ENCODE measurements at regions not wholly inside any gene's neighbourhood (a gene's known extent, or its start where the extent isn't known, plus 50 kb on each side); places are given as distances from the start of the nearest gene placed in this dataset.

GRCh38 chr1:14309984-14310383, 288.5 kb upstream of the KAZN start:
- ATAC-seq (ENCODE audit: insufficient read depth, low FRiP score) (no peak), DNase-seq (peak; percentile 30 to 81 (median 58))
- no peak for TF ChIP-seq CTCF (IDR thresholded peaks at IDR 0.05; ENCODE audit: control extremely low read depth, extremely low read depth)
- Histone ChIP-seq H3K4me3 (no peak overlapping the region), H3K27ac (ENCODE audit: low read depth in 1 of 2, low read length in 1 of 2) (no peak overlapping the region), H3K4me1 (ENCODE audit: control insufficient read depth in 5 of 5, insufficient read depth in 5 of 5, low read length in 5 of 5) (peaks cover 0 to 12% (median 0%) of the 10 kb centered on the region in 5 donors), H3K36me3 (ENCODE audit: control insufficient read depth in 4 of 4, insufficient read depth in 4 of 4, low read length in 4 of 4) (no peaks in the 10 kb centered on the region), H3K27me3 (ENCODE audit: control insufficient read depth in 3 of 3, insufficient read depth in 3 of 3, low read length in 2 of 3) (no peaks in the 10 kb centered on the region), H3K9me3 (ENCODE audit: control insufficient read depth in 4 of 4, insufficient read depth in 3 of 4, low read length in 3 of 4) (peaks cover 0 to 2% (median 1%) of the 10 kb centered on the region in 4 donors), H3K9ac (ENCODE audit: insufficient read depth in 1 of 2, low read length in 2 of 2) (no peak overlapping the region)
- WGBS, 2 donors = 72 to 88% methylated on average over 3 of the region's 3 CpGs

- no peak for ATAC-seq (ENCODE audit: insufficient read depth, low FRiP score)
- no peak for TF ChIP-seq CTCF (IDR thresholded peaks at IDR 0.05; ENCODE audit: control extremely low read depth, extremely low read depth)
- 89 to 91% methylated on average over 9 of the region's 9 CpGs for WGBS, 2 donors
- peaks cover 0 to 2% (median 1%) of the 10 kb centered on the region in 4 donors for H3K9me3 ChIP-seq (ENCODE audit: control insufficient read depth in 4 of 4, insufficient read depth in 3 of 4, low read length in 3 of 4)
- H3K4me3 ChIP-seq = no peak overlapping the region
- H3K27me3 ChIP-seq (ENCODE audit: control insufficient read depth in 3 of 3, insufficient read depth in 3 of 3, low read length in 2 of 3) = no peaks in the 10 kb centered on the region
- H3K4me1 ChIP-seq (ENCODE audit: control insufficient read depth in 5 of 5, insufficient read depth in 5 of 5, low read length in 5 of 5) = peaks cover 0 to 10% (median 0%) of the 10 kb centered on the region in 5 donors
- H3K36me3 ChIP-seq (ENCODE audit: control insufficient read depth in 4 of 4, insufficient read depth in 4 of 4, low read length in 4 of 4) = no peaks in the 10 kb centered on the region
- H3K27ac ChIP-seq (ENCODE audit: low read depth in 1 of 2, low read length in 1 of 2) = no peak overlapping the region
- H3K9ac ChIP-seq (ENCODE audit: insufficient read depth in 1 of 2, low read length in 2 of 2) = no peak overlapping the region
- DNase-seq = no peak
Observed at GRCh38 chr1:14310476-14310875, 288.0 kb upstream of the KAZN start.

- WGBS, 2 donors = 76 to 87% methylated on average over 1 of the region's 1 CpG
- no peak for TF ChIP-seq CTCF (IDR thresholded peaks at IDR 0.05; ENCODE audit: control extremely low read depth, extremely low read depth)
- Histone ChIP-seq H3K27ac (ENCODE audit: low read depth in 1 of 2, low read length in 1 of 2) (no peak overlapping the region), H3K4me3 (no peak overlapping the region), H3K36me3 (ENCODE audit: control insufficient read depth in 4 of 4, insufficient read depth in 4 of 4, low read length in 4 of 4) (no peaks in the 10 kb centered on the region), H3K4me1 (ENCODE audit: control insufficient read depth in 5 of 5, insufficient read depth in 5 of 5, low read length in 5 of 5) (no peaks in the 10 kb centered on the region), H3K9me3 (ENCODE audit: control insufficient read depth in 4 of 4, insufficient read depth in 3 of 4, low read length in 3 of 4) (peaks cover 0 to 2% (median 1%) of the 10 kb centered on the region in 4 donors), H3K27me3 (ENCODE audit: control insufficient read depth in 3 of 3, insufficient read depth in 3 of 3, low read length in 2 of 3) (no peaks in the 10 kb centered on the region), H3K9ac (ENCODE audit: insufficient read depth in 1 of 2, low read length in 2 of 2) (no peak overlapping the region)
- no peak for ATAC-seq (ENCODE audit: insufficient read depth, low FRiP score)
- DNase-seq = no peak
Observed at GRCh38 chr1:14313731-14314431, 284.6 kb upstream of the KAZN start.

GRCh38 chr1:14318830-14319229, 279.7 kb upstream of the KAZN start:
- Histone ChIP-seq H3K36me3 (ENCODE audit: control insufficient read depth in 4 of 4, insufficient read depth in 4 of 4, low read length in 4 of 4) (no peaks in the 10 kb centered on the region), H3K27me3 (ENCODE audit: control insufficient read depth in 3 of 3, insufficient read depth in 3 of 3, low read length in 2 of 3) (no peaks in the 10 kb centered on the region), H3K9me3 (ENCODE audit: control insufficient read depth in 4 of 4, insufficient read depth in 3 of 4, low read length in 3 of 4) (no peaks in the 10 kb centered on the region), H3K27ac (ENCODE audit: low read depth in 1 of 2, low read length in 1 of 2) (no peak overlapping the region), H3K9ac (ENCODE audit: insufficient read depth in 1 of 2, low read length in 2 of 2) (no peak overlapping the region), H3K4me1 (ENCODE audit: control insufficient read depth in 5 of 5, insufficient read depth in 5 of 5, low read length in 5 of 5) (no peaks in the 10 kb centered on the region), H3K4me3 (no peak overlapping the region)
- 90 to 92% methylated on average over 1 of the region's 1 CpG for WGBS, 2 donors
- ATAC-seq (ENCODE audit: insufficient read depth, low FRiP score) (no peak), DNase-seq (no peak)
- no peak for TF ChIP-seq CTCF (IDR thresholded peaks at IDR 0.05; ENCODE audit: control extremely low read depth, extremely low read depth)
